Activated naive CD4-positive, alpha-beta T cell treated with anti-CD3 and anti-CD28 coated beads for 36 hours (primary cell): ENCODE measurements at regions not wholly inside any gene's neighbourhood (a gene's known extent, or its start where the extent isn't known, plus 50 kb on each side); places are given as distances from the start of the nearest gene placed in this dataset.

Experiments used
- CTCF ChIA-PET: fragments of 350-600 bp; sonication (Branson Sonifier 250); formaldehyde crosslinking; loops from one replicate; lab custom pipeline; 2021; ENCODE audit warnings: antibody characterized with exemption; lab: Charles Lee
- DNase-seq: peaks from one replicate; pipeline ENCODE4 v3.0.0-alpha.2; 2020
- H3K27ac Mint-ChIP-seq: one replicate; pipeline ENCODE4 v1.8.0; 2021; ENCODE audit warnings: mild to moderate bottlenecking, mixed read lengths
- H3K27me3 Mint-ChIP-seq: one replicate; pipeline ENCODE4 v1.8.0; 2021; ENCODE audit warnings: low read depth, mixed read lengths
- H3K36me3 Mint-ChIP-seq: one replicate; pipeline ENCODE4 v1.8.0; 2021; ENCODE audit warnings: low read depth, mixed read lengths
- H3K4me1 Mint-ChIP-seq: one replicate; pipeline ENCODE4 v1.8.0; 2021; ENCODE audit warnings: low read depth, mixed read lengths
- H3K4me3 Mint-ChIP-seq: one replicate; pipeline ENCODE4 v1.8.0; 2021; ENCODE audit warnings: mild to moderate bottlenecking, moderate library complexity, mixed read lengths
- H3K9me3 Mint-ChIP-seq: one replicate; pipeline ENCODE4 v1.8.0; 2021; ENCODE audit warnings: mixed read lengths
- intact Hi-C: fragments of 100-400 bp; cut with micrococcal nuclease; formaldehyde crosslinking; loops from one replicate; pipeline ENCODE4 v1.15.1; 2023

DNA sequence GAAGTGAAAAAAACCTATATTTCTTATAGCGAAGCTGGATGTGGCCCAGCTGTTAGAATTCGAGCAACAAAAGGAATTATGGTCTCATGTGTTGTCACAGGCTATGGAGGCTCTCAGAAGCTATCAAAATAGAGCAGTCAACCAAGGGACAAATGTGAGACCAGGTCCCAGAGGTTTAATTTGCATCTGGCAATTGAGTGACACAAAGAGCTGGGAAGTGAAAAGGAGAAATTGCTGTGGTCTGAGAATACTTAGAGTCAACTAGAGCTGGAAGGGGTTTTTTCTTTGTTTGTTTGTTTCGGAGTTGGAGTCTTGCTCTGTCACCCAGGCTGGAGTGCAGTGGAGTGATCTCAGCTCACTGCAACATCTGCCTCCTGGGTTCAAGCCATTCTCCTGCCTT is 61.3 kb upstream of the SMAD3 start:
- Mint-ChIP-seq H3K9me3 (peaks cover 1% of the 10 kb centered on the region), H3K36me3 (no peaks in the 10 kb centered on the region), H3K27ac (no peak overlapping the region), H3K4me1 (no peaks in the 10 kb centered on the region), H3K27me3 (no peaks in the 10 kb centered on the region), H3K4me3 (no peak overlapping the region)
- intact Hi-C loops = no loop called here
- CTCF ChIA-PET = interaction anchor here (0.6 kb wide), 1 partner anchor 496 kb away, joined by 3 read pairs; no protein-coding TSS in a partner anchor
- DNase-seq = no peak

DNA sequence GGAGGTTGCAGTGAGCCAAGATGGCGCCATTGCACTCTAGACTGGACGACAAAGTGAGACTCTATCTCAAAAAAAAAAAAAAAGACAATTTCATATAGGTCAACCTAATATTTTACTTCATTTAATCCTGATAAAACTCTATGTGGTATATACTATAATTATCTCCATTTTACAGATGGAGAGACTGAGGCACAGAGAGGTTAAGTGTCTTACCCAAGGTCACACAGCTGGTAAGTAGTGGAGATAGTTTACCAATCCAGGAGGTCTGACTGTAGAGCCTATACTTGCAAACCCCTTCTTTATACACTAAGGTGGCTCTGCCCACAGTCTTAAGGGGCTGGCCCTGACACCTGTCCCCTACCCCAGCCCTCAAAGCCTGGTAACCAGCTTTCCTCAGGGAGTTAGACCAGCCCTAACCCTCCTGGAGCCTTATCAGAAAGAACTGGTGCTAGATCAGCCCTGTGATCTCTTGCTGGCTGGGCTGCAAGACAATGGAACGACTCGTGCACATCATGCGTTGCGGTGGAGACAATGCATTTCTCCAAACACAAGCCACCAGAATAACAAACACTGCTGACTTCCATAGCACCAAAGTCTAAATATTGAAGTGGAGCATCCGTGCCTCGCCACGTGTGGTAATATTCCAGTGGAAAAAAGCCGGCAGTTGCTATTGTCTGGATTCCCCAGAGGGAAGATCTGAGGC is 60.0 kb upstream of the SMAD3 start:
- DNase-seq = no peak
- Mint-ChIP-seq H3K4me1 (no peaks in the 10 kb centered on the region), H3K36me3 (no peaks in the 10 kb centered on the region), H3K9me3 (no peaks in the 10 kb centered on the region), H3K4me3 (no peak overlapping the region), H3K27ac (no peak overlapping the region), H3K27me3 (no peaks in the 10 kb centered on the region)
- intact Hi-C loops = no loop called here
- CTCF ChIA-PET = interaction anchor here (0.6 to 1.1 kb wide), 2 partner anchors 25 to 136 kb away, joined by 3 read pairs; no protein-coding TSS in a partner anchor

DNA sequence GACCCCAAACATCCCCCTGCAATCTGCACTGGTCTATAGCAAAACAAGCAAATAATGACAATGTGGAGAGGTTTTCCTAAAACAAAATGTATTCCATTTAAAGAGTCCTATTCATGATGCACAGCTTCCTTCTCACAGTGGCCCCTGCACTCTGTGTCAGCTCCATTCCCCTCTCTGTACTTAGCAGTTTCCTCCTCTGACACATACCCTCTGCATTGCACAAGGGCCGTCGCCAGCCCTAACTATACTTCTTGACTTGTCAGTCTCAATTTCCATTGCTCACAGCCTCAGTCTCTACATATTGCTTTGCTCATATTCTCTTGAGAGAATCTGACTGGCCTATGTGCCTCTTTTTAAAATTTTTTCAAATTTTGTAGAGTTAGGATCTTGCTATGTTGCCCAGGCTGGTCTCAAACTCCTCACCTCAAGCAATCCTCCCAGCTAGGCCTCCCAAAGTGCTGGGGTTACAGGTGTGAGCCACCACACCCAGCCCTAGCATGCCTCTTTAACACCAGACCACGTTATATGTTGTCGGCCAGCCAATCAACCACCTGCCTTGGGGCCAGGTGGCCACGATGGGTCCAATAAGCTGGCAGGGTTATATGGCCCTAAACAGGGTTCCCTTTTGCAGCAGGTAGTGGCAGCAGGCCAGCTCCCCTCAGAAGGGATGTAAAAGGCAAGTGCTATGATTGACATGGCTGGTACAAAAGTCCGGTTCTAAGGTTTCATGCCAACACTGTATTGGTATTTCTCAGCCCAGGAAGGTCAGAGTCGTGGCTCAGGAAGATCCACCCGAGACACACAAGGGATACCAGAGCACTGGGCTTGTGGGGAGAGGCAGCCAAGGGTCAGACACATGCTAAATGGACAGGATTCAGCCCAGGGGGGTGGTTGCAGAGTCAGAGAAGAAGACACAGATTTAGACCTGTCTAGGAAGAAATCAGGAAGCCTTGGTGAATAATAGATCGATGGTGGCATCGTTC is 59.0 kb upstream of the SMAD3 start:
- no peak for DNase-seq
- intact Hi-C loops = no loop called here
- no peak overlapping the region for H3K27ac Mint-ChIP-seq
- H3K36me3 Mint-ChIP-seq = no peaks in the 10 kb centered on the region
- H3K9me3 Mint-ChIP-seq = no peaks in the 10 kb centered on the region
- no peak overlapping the region for H3K4me3 Mint-ChIP-seq
- CTCF ChIA-PET = interaction anchor here (1.1 kb wide), 1 partner anchor 24 kb away, joined by 3 read pairs; no protein-coding TSS in a partner anchor
- H3K4me1 Mint-ChIP-seq = no peaks in the 10 kb centered on the region
- no peaks in the 10 kb centered on the region for H3K27me3 Mint-ChIP-seq

DNA sequence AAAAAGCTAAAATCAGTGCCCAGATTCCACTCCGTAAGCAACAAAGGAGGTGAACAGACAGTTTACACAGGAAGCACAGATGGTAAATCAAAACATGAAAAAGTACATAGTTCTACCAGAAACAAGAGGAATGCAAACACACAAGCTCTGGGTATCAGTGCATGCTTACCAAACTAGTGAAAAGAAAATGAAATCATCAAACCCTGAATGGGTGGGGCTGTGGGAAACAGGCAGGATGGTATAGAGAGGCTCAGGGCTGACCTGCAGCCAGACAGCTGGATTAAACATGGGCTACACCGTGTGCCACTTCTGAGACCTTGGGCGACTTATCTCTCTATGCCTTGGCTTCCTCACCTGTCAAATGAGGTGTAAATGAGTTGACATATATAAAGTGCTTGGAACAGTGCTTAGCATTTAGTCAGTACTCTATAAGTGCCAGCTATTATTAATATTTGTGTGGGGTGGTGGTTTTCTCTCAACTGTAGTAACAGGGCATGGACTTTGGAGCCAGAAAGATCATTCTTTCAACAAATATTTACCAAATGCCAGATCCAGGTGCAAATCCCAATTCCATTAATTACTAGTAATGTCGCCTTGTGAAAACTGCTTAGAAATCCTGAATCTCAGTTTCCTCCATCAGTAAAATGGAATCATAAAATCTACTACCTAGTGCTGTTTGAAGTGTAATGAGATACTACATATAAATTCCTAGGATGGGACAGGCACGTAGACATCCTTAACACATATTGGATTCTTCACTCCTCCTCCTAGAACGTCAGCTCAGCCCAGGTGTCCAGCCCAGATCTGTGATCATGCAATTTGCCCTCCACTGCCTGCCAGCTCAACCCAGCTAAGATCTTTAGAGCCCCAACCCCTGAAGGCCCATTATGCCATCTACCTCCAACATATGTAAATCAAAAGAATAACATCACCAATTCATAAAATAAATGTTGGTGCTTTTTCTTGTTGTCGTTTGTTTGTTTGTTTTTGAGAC is 55.5 kb upstream of the SMAD3 start:
- intact Hi-C loops = no loop called here
- Mint-ChIP-seq H3K27ac (no peak overlapping the region), H3K9me3 (no peaks in the 10 kb centered on the region), H3K4me1 (no peaks in the 10 kb centered on the region), H3K36me3 (no peaks in the 10 kb centered on the region), H3K27me3 (no peaks in the 10 kb centered on the region), H3K4me3 (no peak overlapping the region)
- no peak for DNase-seq
- CTCF ChIA-PET = interaction anchor here (1.2 kb wide), 1 partner anchor 64 kb away, joined by 3 read pairs; no protein-coding TSS in a partner anchor

DNA sequence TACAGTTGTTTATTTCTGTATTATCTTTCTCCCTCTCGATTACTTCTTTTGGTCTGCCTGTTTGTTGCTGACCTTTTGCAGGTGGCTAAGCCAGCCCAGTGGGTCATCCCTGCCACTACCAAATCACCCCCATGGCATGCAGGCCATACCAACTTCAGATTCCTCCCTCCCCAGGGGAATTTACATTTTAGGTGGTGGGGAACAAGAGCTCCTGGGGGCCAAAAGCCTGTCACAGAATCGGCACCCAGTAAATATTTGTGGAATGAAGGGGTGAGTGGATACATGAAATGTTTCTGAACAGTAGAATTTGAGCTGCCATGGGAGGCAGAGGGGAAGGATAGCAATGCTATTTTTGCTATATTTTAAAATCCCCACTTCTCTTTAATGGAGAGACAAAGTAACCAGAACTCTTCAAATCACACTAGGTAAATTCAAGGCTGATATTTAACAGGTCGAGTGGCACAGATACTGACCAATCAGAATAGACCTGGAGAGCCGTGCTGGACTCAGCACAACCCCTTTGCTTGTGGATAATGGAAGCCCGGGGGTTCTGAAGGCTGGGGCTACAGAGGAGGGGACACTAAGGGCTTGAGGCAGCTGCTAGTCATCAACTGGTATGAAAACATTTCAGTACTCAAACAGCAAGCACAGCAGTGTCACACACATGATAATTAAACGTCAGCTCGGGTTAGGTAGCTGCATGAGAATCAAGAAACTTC is 54.3 kb upstream of the SMAD3 start:
- H3K9me3 Mint-ChIP-seq = no peaks in the 10 kb centered on the region
- DNase-seq = no peak
- no peaks in the 10 kb centered on the region for H3K4me1 Mint-ChIP-seq
- H3K27ac Mint-ChIP-seq = no peak overlapping the region
- no peaks in the 10 kb centered on the region for H3K36me3 Mint-ChIP-seq
- no peak overlapping the region for H3K4me3 Mint-ChIP-seq
- CTCF ChIA-PET = interaction anchor here (0.6 kb wide), 1 partner anchor 64 kb away, joined by 3 read pairs; no protein-coding TSS in a partner anchor
- intact Hi-C loops = no loop called here
- no peaks in the 10 kb centered on the region for H3K27me3 Mint-ChIP-seq

DNA sequence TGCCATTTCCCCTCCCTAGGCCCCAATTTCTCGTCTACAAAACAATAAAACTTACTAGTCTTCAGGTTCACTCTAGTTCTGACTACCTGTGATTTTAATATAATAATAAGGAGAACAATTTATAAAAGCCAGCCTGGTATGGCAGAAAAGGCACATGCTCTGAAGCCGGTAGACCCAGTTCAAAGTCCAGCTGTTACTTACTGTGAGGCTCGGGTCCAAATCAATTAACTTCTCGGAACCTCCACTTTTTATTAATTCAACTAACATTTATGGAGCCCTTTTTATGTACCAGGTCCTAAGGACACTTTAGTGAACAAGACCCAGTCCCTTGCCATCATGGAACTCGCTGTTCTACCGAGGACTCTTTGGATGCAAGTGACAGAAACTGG is 53.8 kb upstream of the SMAD3 start:
- CTCF ChIA-PET = interaction anchor here (0.6 kb wide), 1 partner anchor 65 kb away, joined by 3 read pairs; no protein-coding TSS in a partner anchor
- intact Hi-C loops = no loop called here

DNA sequence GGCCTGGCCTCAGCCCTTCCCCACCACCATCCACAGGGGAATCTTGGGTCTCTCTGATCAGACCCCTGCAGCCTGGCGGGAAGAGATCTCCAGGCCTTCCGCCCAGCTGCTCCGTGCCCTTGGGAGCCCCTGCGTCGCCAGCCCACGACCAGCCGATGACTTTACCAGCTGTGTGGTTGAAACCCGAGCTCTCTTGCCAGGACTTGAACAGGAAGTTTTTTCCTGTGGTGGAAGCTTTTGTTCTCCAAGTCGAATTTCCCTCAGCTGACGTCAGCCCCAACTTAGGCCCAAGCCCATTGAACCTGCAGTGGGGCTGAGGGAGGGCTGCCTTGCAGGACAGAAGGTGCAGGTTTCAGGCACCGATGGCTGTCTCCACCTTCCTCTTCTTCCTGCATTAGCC is 51.7 kb upstream of the SMAD3 start:
- Mint-ChIP-seq H3K4me1 (no peaks in the 10 kb centered on the region), H3K4me3 (no peak overlapping the region), H3K27me3 (no peaks in the 10 kb centered on the region), H3K36me3 (no peaks in the 10 kb centered on the region), H3K9me3 (no peaks in the 10 kb centered on the region), H3K27ac (no peak overlapping the region)
- no peak for DNase-seq
- intact Hi-C loops = no loop called here
- CTCF ChIA-PET = no interaction called here

More for the DNA sequence above, 53.8 kb upstream of the SMAD3 start:
- Mint-ChIP-seq H3K36me3 (no peaks in the 10 kb centered on the region), H3K9me3 (no peaks in the 10 kb centered on the region), H3K4me3 (no peak overlapping the region), H3K4me1 (no peaks in the 10 kb centered on the region), H3K27me3 (no peaks in the 10 kb centered on the region), H3K27ac (no peak overlapping the region)
- DNase-seq = no peak
